ENCODE measurements at regions not wholly inside any gene's neighbourhood (a gene's known extent, or its start where the extent isn't known, plus 50 kb on each side); places are given as distances from the start of the nearest gene placed in this dataset.

DNA sequence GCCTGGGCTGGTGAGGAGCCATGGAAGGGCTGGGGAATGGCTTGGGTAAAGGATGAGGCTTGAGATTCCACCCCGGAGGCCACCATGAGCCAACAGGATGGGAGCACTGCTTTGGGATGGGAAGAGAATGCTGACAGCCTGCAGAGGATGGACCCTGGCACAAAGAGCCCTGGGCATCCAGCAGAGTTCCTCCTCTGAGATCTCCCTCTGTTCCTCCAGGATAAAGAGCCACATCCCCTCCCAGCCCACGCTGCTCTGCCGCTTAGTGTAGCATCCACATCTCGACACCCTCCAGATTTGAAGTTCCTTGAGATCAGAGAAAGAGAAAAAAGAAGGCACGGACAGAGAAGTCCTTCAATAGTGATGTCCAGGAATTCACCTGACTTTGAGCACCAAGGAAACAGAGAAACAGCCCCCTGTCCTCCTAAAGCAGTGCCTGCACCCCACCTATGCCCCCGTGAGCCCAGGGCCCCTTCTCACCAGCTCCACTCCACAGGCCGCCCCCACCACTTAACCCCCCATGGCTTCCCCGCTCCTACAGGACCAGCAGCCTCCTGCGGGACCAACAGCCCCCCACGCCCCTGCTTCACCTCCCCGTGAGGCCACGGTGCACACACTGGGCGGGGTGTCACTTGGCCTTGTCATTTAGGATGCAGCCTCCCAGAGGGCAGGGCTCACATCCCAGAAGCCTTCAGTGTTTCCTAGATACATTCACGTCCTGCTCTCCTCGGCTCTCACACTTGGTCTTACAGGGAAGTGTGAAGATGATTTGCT lies 180.5 kb downstream of the SHANK2 start:
- no peak for DNase-seq (ENCODE audit: extremely low spot score in 2 of 2)
- no peak overlapping the region for H3K4me3 ChIP-seq
- intact Hi-C loops (cut with DNase I): no loop called here

GRCh38 chr11:71070490-71071453 lies 181.6 kb downstream of the SHANK2 start:
- Histone ChIP-seq H3K4me1 (no peaks in the 10 kb centered on the region), H3K9me3 (no peaks in the 10 kb centered on the region), H3K36me3 (no peaks in the 10 kb centered on the region), H3K27me3 (no peaks in the 10 kb centered on the region), H3K4me3 (no peak overlapping the region), H3K27ac (no peak overlapping the region)
- intact Hi-C loops (cut with DNase I): no loop called here
- DNase-seq (ENCODE audit: extremely low spot score in 2 of 2): no peak
- no peak for TF ChIP-seq POLR2A (IDR thresholded peaks at IDR 0.05)
- TF ChIP-seq, protein P1, sequence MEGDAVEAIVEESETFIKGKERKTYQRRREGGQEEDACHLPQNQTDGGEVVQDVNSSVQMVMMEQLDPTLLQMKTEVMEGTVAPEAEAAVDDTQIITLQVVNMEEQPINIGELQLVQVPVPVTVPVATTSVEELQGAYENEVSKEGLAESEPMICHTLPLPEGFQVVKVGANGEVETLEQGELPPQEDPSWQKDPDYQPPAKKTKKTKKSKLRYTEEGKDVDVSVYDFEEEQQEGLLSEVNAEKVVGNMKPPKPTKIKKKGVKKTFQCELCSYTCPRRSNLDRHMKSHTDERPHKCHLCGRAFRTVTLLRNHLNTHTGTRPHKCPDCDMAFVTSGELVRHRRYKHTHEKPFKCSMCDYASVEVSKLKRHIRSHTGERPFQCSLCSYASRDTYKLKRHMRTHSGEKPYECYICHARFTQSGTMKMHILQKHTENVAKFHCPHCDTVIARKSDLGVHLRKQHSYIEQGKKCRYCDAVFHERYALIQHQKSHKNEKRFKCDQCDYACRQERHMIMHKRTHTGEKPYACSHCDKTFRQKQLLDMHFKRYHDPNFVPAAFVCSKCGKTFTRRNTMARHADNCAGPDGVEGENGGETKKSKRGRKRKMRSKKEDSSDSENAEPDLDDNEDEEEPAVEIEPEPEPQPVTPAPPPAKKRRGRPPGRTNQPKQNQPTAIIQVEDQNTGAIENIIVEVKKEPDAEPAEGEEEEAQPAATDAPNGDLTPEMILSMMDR (IDR thresholded peaks at IDR 0.05): no peak
- no peak for TF ChIP-seq POLR2AphosphoS5 (IDR thresholded peaks at IDR 0.05; ENCODE audit: insufficient read depth in 1 of 2, low read depth in 1 of 2)

More for the DNA sequence above, 180.5 kb downstream of the SHANK2 start:
- Histone ChIP-seq H3K27ac (no peak overlapping the region), H3K27me3 (no peaks in the 10 kb centered on the region), H3K9me3 (no peaks in the 10 kb centered on the region), H3K4me1 (no peaks in the 10 kb centered on the region), H3K36me3 (no peaks in the 10 kb centered on the region)
- TF ChIP-seq, protein P1 (IDR thresholded peaks at IDR 0.05): no peak
- no peak for TF ChIP-seq POLR2A (IDR thresholded peaks at IDR 0.05)
- no peak for TF ChIP-seq POLR2AphosphoS5 (IDR thresholded peaks at IDR 0.05; ENCODE audit: insufficient read depth in 1 of 2, low read depth in 1 of 2)

GRCh38 chr11:71068963-71069362 lies 183.4 kb downstream of the SHANK2 start:
- Histone ChIP-seq H3K4me3 (no peak overlapping the region), H3K27me3 (no peaks in the 10 kb centered on the region), H3K4me1 (no peaks in the 10 kb centered on the region), H3K36me3 (no peaks in the 10 kb centered on the region), H3K27ac (no peak overlapping the region), H3K9me3 (no peaks in the 10 kb centered on the region)
- TF ChIP-seq POLR2A (IDR thresholded peaks at IDR 0.05): no peak
- TF ChIP-seq, protein P1 (IDR thresholded peaks at IDR 0.05): no peak
- no peak for TF ChIP-seq POLR2AphosphoS5 (IDR thresholded peaks at IDR 0.05; ENCODE audit: insufficient read depth in 1 of 2, low read depth in 1 of 2)
- no peak for DNase-seq (ENCODE audit: extremely low spot score in 2 of 2)
- intact Hi-C loops (cut with DNase I): no loop called here

GRCh38 chr11:71067753-71068152 lies 184.6 kb downstream of the SHANK2 start:
- H3K27me3 ChIP-seq: no peaks in the 10 kb centered on the region
- H3K27ac ChIP-seq: no peak overlapping the region
- H3K9me3 ChIP-seq: no peaks in the 10 kb centered on the region
- intact Hi-C loops (cut with DNase I): no loop called here
- H3K4me1 ChIP-seq: no peaks in the 10 kb centered on the region
- DNase-seq (ENCODE audit: extremely low spot score in 2 of 2): no peak
- no peaks in the 10 kb centered on the region for H3K36me3 ChIP-seq
- TF ChIP-seq, protein P1 (IDR thresholded peaks at IDR 0.05): no peak
- TF ChIP-seq POLR2A (IDR thresholded peaks at IDR 0.05) (no peak), POLR2AphosphoS5 (IDR thresholded peaks at IDR 0.05; ENCODE audit: insufficient read depth in 1 of 2, low read depth in 1 of 2) (no peak)
- no peak overlapping the region for H3K4me3 ChIP-seq
